22Rv1 (cell line): ENCODE measurements at regions not wholly inside any gene's neighbourhood (a gene's known extent, or its start where the extent isn't known, plus 50 kb on each side); places are given as distances from the start of the nearest gene placed in this dataset.

ENCODE experiments used
- ZFX ChIP-seq: fragments of 450-650 bp; IDR thresholded peaks from 2 replicates; pipeline ENCODE4 v1.6.1; 2017; ENCODE audit warnings: antibody characterized with exemption, borderline replicate concordance
- TF ChIP-seq, protein P1 (sequence below): fragments of 450-650 bp; IDR thresholded peaks from 2 replicates; pipeline ENCODE4 v1.5.1; 2017; ENCODE audit warnings: mild to moderate bottlenecking

DNA sequence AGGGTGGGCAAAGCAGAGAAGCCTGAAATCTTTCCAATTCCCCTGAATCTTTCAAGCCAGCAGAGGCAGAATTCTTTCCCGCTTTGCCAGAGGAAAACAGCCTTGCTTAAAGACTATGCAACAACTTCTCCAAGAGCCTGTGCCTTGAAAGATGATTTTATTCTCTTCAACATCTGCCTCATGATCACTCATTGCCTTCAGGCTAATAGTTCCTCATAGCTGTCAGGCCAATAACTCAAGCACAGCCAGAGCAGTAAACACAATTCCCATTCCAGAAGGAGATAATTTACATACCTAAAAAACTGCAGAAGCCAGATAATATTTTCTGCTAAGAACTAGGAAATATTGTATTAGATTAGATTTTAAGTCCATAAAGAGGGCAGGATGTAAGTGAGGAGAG is 92.3 kb upstream of the PUM3 start:
- TF ChIP-seq, protein P1, sequence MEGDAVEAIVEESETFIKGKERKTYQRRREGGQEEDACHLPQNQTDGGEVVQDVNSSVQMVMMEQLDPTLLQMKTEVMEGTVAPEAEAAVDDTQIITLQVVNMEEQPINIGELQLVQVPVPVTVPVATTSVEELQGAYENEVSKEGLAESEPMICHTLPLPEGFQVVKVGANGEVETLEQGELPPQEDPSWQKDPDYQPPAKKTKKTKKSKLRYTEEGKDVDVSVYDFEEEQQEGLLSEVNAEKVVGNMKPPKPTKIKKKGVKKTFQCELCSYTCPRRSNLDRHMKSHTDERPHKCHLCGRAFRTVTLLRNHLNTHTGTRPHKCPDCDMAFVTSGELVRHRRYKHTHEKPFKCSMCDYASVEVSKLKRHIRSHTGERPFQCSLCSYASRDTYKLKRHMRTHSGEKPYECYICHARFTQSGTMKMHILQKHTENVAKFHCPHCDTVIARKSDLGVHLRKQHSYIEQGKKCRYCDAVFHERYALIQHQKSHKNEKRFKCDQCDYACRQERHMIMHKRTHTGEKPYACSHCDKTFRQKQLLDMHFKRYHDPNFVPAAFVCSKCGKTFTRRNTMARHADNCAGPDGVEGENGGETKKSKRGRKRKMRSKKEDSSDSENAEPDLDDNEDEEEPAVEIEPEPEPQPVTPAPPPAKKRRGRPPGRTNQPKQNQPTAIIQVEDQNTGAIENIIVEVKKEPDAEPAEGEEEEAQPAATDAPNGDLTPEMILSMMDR, result no peak
- no peak for TF ChIP-seq ZFX
